ENCODE measurements at regions not wholly inside any gene's neighbourhood (a gene's known extent, or its start where the extent isn't known, plus 50 kb on each side); places are given as distances from the start of the nearest gene placed in this dataset.

GRCh38 chr5:56410696-56411095 lies 177.6 kb upstream of the ANKRD55 start:
- Histone ChIP-seq H3K9ac (ENCODE audit: low read length) (no peak overlapping the region), H3K79me2 (replicated peaks; ENCODE audit: insufficient read depth, low read length) (no peaks in the 10 kb centered on the region), H3K36me3 (ENCODE audit: insufficient read depth, low read length) (no peaks in the 10 kb centered on the region), H4K20me1 (ENCODE audit: insufficient read depth) (no peaks in the 10 kb centered on the region), H3K4me3 (ENCODE audit: low read length) (no peak overlapping the region), H3K27me3 (ENCODE audit: insufficient read depth, low read depth, low read length) (no peaks in the 10 kb centered on the region), H3K9me2 (ENCODE audit: insufficient read depth, low read length) (no peaks in the 10 kb centered on the region), H2AFZ (ENCODE audit: low read depth, low read length) (no peak overlapping the region), H3K27ac (ENCODE audit: low read length) (no peak overlapping the region), H3F3A (ENCODE audit: insufficient read depth, low read length, poor library complexity, severe bottlenecking) (no peaks in the 10 kb centered on the region), H3K4me2 (ENCODE audit: low read length) (no peak overlapping the region), H3K9me3 (ENCODE audit: low read length) (no peaks in the 10 kb centered on the region)
- TF ChIP-seq MXI1 (conservative IDR thresholded peaks at IDR 0.05; ENCODE audit: poor library complexity, severe bottlenecking) (no peak), EZH2 (IDR thresholded peaks at IDR 0.05; ENCODE audit: borderline replicate concordance, insufficient read depth, low read length, poor library complexity, severe bottlenecking) (no peak), SMC3 (conservative IDR thresholded peaks at IDR 0.05; ENCODE audit: poor library complexity) (no peak), CTCF (IDR thresholded peaks at IDR 0.05; ENCODE audit: poor library complexity, severe bottlenecking) (no peak)

GRCh38 chr5:56409331-56410190 lies 176.4 kb upstream of the ANKRD55 start:
- Histone ChIP-seq H4K20me1 (ENCODE audit: insufficient read depth) (no peaks in the 10 kb centered on the region), H3K27me3 (ENCODE audit: insufficient read depth, low read depth, low read length) (no peaks in the 10 kb centered on the region), H2AFZ (ENCODE audit: low read depth, low read length) (no peak overlapping the region)

More at GRCh38 chr5:56409331-56410190, 176.4 kb upstream of the ANKRD55 start:
- Histone ChIP-seq H3K79me2 (replicated peaks; ENCODE audit: insufficient read depth, low read length) (no peaks in the 10 kb centered on the region), H3K9me3 (ENCODE audit: low read length) (no peaks in the 10 kb centered on the region), H3K9me2 (ENCODE audit: insufficient read depth, low read length) (no peaks in the 10 kb centered on the region), H3F3A (ENCODE audit: insufficient read depth, low read length, poor library complexity, severe bottlenecking) (no peaks in the 10 kb centered on the region), H3K36me3 (ENCODE audit: insufficient read depth, low read length) (no peaks in the 10 kb centered on the region), H3K4me2 (ENCODE audit: low read length) (no peak overlapping the region), H3K4me3 (ENCODE audit: low read length) (no peak overlapping the region), H3K9ac (ENCODE audit: low read length) (no peak overlapping the region), H3K27ac (ENCODE audit: low read length) (no peak overlapping the region)
- TF ChIP-seq POLR2AphosphoS5 (IDR thresholded peaks at IDR 0.05) (no peak), TAF1 (IDR thresholded peaks at IDR 0.05; ENCODE audit: low read depth) (no peak), EZH2 (IDR thresholded peaks at IDR 0.05; ENCODE audit: borderline replicate concordance, insufficient read depth, low read length, poor library complexity, severe bottlenecking) (no peak), SMC3 (conservative IDR thresholded peaks at IDR 0.05; ENCODE audit: poor library complexity) (no peak), CTCF (IDR thresholded peaks at IDR 0.05; ENCODE audit: poor library complexity, severe bottlenecking) (no peak), MXI1 (conservative IDR thresholded peaks at IDR 0.05; ENCODE audit: poor library complexity, severe bottlenecking) (no peak), RAD21 (conservative IDR thresholded peaks at IDR 0.05) (no peak), REST (IDR thresholded peaks at IDR 0.05; ENCODE audit: borderline replicate concordance) (no peak), EP300 (conservative IDR thresholded peaks at IDR 0.05; ENCODE audit: poor library complexity, severe bottlenecking) (no peak)
